GM12864 (cell line): ENCODE measurements at regions not wholly inside any gene's neighbourhood (a gene's known extent, or its start where the extent isn't known, plus 50 kb on each side); places are given as distances from the start of the nearest gene placed in this dataset.

Experiments used
- DNase-seq: peaks from one replicate; pipeline ENCODE4 v3.0.0-alpha.2; 2011; ENCODE audit warnings: low read depth
- H3K4me3 ChIP-seq: 2 replicates; pipeline ENCODE4 v1.5.1; 2011; ENCODE audit warnings: mild to moderate bottlenecking, low read depth, low read length, control low read depth
- TF ChIP-seq, protein P1 (sequence below): IDR thresholded peaks from 2 replicates; pipeline ENCODE4 v1.5.1; 2011; ENCODE audit warnings: low read depth, mild to moderate bottlenecking, moderate library complexity, low read length, control low read depth, inconsistent platforms; ENCODE audit errors: missing control alignments

- no peak overlapping the region for H3K4me3 ChIP-seq
- TF ChIP-seq, protein P1, sequence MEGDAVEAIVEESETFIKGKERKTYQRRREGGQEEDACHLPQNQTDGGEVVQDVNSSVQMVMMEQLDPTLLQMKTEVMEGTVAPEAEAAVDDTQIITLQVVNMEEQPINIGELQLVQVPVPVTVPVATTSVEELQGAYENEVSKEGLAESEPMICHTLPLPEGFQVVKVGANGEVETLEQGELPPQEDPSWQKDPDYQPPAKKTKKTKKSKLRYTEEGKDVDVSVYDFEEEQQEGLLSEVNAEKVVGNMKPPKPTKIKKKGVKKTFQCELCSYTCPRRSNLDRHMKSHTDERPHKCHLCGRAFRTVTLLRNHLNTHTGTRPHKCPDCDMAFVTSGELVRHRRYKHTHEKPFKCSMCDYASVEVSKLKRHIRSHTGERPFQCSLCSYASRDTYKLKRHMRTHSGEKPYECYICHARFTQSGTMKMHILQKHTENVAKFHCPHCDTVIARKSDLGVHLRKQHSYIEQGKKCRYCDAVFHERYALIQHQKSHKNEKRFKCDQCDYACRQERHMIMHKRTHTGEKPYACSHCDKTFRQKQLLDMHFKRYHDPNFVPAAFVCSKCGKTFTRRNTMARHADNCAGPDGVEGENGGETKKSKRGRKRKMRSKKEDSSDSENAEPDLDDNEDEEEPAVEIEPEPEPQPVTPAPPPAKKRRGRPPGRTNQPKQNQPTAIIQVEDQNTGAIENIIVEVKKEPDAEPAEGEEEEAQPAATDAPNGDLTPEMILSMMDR: no peak
- DNase-seq: no peak
Measured at GRCh38 chr5:89851911-89852310, 557.6 kb downstream of the CETN3 start.

DNA sequence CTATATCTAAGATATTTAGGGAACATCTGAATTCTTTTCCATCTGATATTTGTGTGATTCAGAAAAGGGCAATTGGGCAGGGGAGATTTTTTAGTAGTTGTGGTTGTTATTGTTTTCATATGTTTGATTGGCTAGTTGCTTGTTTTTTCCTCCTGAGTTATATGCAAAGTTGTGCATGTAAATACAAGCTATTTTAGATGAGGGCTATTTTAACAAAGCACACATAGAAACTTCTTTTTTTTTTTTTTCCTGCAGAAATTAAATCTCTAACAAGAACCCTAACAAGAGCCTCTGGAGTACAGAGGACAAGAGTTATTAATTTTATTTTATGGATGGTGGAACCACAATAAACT is 559.1 kb downstream of the CETN3 start:
- no peak overlapping the region for H3K4me3 ChIP-seq
- no peak for DNase-seq
- TF ChIP-seq, protein P1: no peak

GRCh38 chr5:89849830-89850512 is 559.6 kb downstream of the CETN3 start:
- DNase-seq: peak; percentile 31
- H3K4me3 ChIP-seq: no peak overlapping the region
- TF ChIP-seq, protein P1: no peak

GRCh38 chr5:89847743-89848142 is 561.8 kb downstream of the CETN3 start:
- no peak for DNase-seq
- no peak overlapping the region for H3K4me3 ChIP-seq
- TF ChIP-seq, protein P1: no peak

DNA sequence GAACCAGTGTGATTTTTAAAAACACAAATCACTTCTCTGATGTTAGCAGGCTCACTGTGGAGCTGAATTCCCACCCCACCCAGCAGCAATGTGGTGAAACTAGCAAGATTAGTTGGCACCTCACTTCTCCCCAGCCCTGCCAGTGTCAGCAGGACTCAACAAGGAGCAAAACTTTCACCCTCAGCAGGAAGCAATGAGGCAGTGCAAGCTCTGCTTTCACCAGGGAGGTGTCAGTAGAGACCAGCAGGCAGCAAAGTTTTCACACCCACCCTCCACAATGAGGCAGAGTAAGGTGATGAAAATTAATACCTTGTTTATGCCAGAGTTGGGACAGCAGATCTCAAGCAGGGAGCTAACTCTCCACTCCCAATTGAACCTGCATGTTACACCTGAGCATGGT is 565.0 kb downstream of the CETN3 start:
- TF ChIP-seq, protein P1: peak; percentile 32
- DNase-seq: no peak
- no peak overlapping the region for H3K4me3 ChIP-seq

GRCh38 chr5:89842531-89842930 is 567.0 kb downstream of the CETN3 start:
- no peak for DNase-seq
- H3K4me3 ChIP-seq: no peak overlapping the region
- TF ChIP-seq, protein P1: no peak

GRCh38 chr5:89840906-89841305 is 568.6 kb downstream of the CETN3 start:
- DNase-seq: no peak
- H3K4me3 ChIP-seq: no peak overlapping the region
- TF ChIP-seq, protein P1: no peak
